GM19397 (cell line): ENCODE measurements at regions not wholly inside any gene's neighbourhood (a gene's known extent, or its start where the extent isn't known, plus 50 kb on each side); places are given as distances from the start of the nearest gene placed in this dataset.
"Not testable (repeated sequence)": the region's sequence is repeated elsewhere in the genome, so short reads cannot be mapped to it uniquely, and the experiment has no call there.

ENCODE experiments used
- ATAC-seq: cut with Tn5 transposase; IDR thresholded peaks from one replicate; pipeline ENCODE4 v1.9.1; 2021; ENCODE audit warnings: mild to moderate bottlenecking, moderate library complexity; ENCODE audit not compliant: unreplicated experiment

DNA sequence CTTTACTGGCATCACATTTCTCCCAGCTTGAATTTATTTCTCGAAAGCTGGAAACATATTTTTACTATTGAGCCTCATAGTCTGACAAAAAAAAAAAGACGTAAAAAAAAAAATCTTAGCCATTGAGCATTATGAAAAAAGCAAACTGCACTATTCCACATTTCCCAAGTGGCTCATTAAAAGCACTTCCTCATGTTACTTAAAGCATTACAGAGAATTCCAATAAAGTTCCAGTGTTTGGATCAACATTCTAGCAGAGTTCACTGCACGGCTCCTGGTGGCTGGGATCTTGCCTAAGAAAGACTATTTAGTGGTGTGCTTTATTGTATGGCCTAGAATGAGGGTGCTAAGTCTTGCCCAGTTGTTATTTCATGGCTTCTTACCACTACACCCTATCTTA lies 476.2 kb downstream of the PPARGC1A start:
- ATAC-seq = no peak

DNA sequence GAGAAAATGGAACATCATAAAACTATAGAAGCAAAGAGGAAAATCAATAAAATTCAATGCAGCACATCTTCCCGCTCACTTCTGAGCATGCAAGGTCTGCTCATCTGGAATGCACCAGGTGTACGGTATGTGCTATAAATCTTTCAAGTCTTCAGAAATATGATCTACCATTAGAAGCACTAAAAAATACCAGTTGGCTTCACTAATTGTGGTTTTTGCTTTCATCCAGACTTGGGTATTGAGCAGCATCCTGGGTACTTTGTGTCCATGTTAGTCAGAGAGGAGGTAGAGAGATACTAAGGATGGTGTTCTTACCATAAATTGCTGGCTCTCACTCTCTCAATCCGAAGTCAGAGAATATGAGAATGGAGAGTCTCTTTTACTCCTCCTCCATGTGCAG lies 477.1 kb downstream of the PPARGC1A start:
- no peak for ATAC-seq

DNA sequence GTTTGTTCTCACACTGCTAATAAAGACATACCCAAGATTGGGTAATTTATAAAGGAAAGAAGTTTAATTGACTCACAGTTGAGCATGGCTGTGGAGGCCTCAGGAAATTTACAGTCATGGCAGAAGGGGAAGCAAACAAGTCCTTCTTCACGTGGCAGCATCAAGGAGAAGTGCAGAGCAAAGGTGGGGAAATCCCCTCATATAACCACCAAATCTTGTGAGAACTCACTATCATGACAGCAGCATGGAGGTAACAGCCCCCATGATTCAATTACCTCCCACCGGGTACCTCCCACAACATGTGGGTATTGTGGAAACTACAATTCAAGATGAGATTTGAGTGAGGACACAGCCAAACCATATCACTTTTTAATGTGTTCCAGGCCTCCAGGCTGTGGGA lies 480.9 kb downstream of the PPARGC1A start:
- ATAC-seq = not testable (repeated sequence)

DNA sequence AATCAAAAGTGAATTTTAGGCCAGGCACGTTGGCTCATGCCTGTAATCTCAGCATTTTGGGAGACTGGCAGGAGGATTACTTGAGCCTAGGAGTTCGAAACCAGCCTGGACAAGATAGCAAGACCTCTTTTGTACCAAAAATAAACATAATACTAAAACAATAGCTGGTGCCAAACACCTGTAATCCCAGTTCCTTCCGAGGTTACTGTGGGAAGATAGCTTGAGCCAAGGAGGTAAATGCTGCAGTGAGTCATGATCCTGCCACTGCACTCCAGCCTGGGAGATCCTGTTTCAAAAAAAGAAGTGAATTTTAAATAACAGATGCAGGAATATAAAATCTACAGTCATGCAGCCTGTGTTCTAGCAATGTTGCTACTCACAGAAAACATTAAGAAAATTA lies 488.3 kb downstream of the PPARGC1A start:
- ATAC-seq = no peak

DNA sequence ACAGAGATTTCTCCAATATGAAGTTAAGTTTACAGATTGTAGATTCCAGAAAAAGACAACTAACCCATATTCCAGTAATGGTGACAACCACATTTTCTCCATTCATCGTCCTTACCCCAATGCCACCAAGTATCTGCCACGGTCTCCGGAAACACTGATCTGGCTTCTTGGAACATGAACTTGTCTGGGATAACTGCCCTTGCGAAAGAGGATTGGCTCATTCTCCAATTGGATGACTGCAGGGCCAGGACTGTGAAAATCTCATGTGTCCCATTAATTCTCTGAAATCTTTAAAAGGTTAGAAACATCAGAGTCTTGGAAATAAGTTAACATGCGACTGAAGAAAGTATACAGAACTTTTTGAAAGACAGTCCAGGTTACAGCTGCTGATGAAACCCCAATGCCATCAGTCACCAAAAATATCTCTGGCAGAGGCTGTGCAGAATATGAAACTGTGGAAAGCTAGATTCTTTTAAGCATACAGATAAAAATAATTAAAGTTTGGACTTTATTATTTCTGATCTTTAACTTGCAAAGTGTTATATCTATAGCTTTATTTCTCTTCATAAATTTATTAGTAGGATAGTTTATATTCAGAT lies 496.9 kb downstream of the PPARGC1A start:
- no peak for ATAC-seq

DNA sequence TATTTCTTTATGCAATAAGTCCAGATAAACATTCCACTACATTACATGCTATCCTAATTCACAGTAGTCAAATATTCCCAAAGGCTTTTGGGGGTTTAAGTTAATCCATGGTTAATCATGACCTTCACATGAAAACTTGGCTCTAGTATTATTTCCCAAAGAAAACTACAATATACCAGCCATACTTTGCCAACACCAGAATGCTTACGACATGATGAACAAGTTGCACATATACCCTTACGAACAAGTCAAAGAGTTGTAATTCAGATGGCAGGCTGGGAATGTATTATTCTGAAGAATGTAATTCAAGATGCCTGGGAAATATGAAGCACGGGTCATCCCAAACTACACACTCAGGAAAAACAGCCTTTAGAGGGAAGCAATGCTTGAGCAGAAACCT lies 499.6 kb downstream of the PPARGC1A start:
- ATAC-seq = no peak

DNA sequence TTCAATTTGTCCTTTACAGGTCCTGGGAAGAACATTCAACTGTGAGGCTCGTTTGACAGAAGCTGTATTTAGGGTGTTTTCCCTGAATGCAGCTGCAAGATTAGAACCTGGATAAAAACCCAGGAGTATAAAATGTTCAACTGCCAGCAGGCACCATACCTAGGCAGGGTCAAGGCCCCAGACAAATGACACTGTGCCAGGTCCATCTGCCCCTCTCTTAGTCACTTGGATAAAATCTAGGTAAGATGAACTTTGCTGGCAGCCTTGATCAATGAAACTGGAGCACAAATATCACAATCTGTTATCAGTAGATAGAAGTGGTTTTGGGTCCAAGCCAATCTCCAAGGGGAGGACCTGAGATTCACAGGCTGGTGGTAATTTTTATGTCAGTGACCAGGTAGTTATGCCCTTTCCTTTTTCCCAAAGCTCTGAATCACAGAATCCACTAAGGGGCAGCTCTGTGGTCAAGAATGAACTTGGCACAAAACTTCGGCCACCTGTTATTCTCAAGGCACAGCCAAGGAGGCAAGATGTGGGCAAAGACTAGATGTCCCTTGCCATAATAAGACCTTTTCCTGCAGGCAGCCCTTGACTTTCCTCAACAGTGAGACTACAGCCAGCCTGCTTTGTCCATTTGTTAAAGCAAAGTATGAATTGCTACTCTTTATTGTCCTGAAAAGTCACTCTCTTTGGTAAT lies 501.0 kb downstream of the PPARGC1A start:
- no peak for ATAC-seq

DNA sequence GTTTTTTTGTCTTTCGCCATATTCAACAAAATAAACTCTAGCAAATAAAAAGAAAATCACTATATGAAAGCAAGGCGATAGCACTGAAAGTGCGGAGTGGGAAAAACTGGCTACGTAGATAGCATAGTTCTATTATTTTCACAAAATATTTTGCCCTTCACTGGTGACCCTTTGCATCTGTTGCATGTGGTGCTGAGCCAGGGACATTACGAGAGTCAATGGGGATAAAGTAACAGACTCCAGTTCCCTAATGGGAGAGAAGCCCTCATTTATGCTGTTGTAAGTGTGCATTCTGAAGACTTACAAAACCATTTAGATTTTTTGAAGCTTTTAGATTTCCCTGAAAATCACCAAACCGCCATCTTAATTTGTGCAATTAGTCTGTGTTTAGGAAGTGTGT lies 501.6 kb downstream of the PPARGC1A start:
- ATAC-seq = no peak

DNA sequence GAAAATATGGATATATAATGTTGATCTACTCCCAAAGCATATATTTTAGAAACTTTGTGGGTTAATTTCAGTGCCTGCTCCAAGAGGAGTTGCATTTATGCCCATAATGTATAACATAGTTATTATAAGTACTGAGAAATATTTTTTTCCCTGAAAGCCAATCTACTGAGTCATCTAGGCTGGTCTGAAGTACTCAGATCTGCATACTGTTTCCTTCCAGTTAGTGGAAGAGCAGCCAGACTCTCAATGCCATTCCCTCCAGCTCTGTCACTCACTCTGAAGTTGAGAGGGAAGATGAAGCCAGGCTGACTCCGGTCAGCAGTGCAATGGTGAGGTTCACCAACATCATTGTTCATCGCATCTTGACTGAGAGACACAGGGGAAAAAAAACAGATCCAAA lies 505.1 kb downstream of the PPARGC1A start:
- ATAC-seq = no peak

DNA sequence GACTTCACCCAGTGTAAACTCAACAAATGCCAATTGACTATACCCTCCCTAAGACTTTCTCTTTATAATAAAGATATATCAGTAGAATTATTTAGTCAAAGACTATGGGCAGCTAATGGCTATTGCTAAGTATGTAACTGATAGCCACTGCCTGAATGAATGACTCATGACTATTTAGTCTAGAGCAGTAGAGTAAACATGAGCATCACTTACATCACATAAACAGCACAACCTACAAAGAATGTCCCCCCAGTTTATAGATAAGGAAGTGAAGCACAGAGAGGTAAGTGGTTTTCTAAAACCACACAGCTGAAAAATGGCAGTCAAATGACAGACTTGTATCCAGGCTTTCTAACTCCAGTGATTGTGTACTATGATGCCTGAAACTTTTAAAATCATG lies 507.0 kb downstream of the PPARGC1A start:
- no peak for ATAC-seq

DNA sequence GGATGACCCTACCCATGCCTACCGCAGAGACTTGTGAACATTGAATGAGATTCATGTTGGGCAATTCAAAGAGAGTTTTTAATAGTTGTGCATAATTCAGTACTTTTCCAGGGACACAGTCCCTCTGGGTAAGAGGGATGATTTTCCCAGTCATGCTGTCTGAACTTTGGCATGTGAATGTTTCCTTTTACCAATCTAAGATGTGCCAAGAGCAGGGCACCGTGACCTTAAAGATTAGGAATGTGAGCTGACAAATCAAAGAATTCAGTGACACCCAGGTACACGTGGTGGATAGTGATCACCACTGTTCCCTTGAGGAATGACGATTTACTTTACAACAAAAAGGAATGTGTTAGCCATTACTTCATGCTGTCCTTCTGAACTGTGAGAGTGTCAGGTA lies 515.6 kb downstream of the PPARGC1A start:
- ATAC-seq = no peak

DNA sequence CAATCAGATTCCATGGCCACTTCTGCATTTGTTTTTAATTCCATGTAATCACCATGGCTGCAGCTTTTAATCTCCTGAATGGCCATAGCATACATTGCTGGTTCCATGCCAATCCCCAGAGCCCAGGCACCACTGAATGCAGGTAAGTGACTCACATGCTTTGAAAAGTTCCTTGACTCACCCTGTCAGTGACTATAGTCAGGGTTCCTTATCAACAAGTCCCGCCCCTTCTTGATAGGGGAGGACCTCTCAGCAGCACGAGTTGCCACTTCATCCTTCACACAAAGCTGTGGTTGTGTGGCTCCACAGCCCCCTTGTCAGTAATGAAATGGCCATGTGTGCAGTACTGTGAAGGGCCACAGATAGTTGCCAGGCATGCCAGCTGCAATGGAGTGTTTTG lies 516.6 kb downstream of the PPARGC1A start:
- ATAC-seq = no peak

DNA sequence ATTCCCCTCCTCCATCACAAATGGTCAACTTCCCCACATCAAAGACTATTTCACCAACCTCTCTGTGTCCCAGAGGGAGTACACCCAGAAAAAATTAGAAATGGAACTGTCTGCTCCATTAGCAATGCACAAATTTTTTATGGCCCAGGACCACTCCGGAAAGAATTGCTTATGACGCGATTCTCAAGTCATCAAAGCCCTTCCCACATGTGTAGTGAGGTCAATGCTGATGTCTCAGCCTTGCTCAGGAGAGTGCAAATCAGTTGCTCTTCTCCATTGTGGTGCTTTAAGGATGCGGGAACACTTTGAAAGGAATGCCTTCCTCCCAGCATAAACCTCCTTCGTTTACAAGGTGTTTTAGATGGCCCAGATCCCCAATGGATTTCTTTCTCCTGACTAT lies 518.3 kb downstream of the PPARGC1A start:
- no peak for ATAC-seq

DNA sequence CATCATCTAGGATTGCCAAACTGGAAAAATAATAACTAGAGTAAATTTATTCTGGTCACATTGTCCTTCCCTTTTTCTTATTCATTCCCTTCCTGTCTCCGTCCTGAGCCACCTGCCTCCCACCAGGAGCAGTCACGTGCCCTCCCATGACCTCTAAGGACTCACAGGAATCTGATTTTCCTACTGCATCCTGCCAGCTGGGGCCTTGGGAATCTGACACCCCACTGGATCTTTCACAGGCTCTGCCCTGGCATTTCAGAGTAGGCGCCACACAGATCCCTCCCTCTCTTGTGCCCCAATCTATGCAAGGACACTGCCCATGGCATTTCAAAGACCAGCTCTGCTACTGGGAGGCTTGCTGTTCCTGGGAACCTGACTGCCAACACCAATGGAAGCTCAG lies 520.5 kb downstream of the PPARGC1A start:
- no peak for ATAC-seq

DNA sequence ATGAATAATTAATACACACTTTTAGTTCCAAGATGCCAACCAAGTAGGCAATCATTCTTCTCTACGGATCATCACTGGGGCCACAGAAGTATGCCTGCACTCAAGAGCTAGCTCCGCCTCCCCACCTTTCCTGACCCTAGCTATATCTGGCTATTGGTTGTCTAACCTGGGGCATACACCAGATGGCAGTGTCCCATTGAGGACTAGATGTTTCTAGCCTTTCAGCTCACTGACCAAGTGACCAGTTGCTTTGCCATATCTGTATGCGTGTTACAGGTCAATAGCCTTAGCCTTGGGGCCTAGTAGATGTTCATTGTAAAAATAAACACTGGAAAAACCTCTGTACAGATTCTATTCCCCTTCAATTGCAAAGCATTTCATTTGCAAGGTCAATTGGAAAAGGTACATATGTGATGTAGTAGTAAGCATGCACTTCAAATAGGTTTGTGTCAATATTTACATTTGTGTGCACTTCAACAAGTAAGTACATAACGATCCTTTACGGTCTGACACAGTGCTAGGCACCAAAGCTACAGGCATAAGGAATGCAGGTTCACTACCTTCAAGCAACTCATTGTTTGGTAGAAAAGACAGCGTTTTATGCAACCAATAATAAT lies 521.7 kb downstream of the PPARGC1A start:
- no peak for ATAC-seq

DNA sequence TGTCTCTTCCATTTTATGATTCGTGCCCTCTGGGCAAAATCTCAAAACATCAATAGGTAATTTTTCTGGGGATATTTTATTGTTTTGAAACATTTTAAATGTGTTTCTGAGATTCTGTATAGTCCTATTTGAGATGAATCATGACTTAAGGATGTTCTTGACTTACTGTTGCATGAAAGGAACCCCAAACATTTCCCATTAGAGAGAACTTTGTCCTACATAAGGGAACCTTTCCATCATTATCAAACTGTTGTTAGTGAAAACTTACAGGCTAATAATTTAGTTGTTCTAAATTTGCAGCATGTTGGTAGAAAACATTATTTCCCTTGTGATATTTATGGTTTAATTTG lies 523.3 kb downstream of the PPARGC1A start:
- ATAC-seq = no peak

DNA sequence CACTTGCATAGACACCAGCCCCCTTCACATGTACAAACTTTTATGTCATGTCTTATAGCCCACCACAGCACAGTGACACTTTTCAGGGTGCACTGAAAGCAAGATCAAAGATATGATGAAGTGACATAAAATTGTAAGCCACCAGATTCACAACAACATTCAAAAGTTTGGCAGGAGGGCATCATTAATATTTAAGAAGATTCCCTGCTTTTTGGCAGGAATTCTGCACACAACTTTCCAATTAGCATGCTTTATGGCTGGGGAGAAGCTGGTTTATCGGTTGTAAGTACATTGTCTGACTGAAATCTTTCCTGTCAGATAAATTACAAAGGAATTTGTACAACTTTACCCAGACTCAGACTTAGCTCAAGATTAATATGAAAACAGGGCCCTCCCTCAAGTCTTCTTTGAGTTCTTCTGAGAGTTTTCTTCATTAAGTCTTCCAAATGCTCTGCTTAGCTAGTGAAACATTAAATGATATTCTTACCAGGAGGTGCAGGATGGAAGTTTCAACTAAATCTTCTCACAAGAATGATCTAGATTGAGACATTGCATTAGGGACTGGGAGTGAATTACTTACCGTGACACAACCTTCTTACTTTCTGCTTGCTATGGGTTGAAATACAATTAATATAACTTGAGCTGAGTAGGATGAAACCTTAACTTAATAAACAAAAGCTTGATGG lies 523.8 kb downstream of the PPARGC1A start:
- no peak for ATAC-seq

DNA sequence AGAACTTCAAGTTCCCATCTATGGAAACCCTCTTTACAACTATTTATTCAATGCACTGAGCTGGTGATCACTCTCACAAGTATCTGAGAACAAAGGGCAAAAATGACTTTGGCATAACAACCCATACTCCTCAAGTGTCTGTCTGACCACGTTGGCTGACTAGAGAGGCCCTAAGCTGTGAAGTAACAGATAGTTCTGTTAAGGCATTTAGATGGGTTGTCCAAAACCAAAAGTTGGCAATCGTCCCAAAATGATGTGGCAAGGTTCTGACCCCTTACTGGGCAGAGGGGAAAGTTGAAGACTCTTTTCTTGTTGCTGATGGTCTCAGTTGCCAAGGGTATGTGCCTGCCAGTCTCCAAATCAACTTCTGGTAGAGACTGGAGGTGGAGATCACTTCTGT lies 524.8 kb downstream of the PPARGC1A start:
- ATAC-seq = no peak

DNA sequence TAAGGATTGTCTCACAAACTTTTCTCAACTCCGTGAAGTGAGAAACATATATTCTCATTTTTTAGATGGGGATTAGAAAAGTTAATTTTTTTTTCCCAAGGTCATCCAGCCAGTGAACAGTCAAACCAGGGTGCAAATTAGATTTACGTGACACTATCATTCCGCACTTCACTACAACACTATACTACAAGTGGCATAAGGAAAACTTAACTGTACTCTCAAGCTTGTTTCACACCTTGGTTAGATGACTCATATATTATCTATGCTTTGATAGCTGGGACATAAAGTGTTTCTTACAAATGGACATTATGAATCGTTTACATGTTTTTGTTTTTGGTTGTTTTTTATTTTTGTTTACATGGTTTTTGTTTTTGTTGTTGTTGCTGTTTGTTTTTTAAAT lies 525.7 kb downstream of the PPARGC1A start:
- no peak for ATAC-seq

DNA sequence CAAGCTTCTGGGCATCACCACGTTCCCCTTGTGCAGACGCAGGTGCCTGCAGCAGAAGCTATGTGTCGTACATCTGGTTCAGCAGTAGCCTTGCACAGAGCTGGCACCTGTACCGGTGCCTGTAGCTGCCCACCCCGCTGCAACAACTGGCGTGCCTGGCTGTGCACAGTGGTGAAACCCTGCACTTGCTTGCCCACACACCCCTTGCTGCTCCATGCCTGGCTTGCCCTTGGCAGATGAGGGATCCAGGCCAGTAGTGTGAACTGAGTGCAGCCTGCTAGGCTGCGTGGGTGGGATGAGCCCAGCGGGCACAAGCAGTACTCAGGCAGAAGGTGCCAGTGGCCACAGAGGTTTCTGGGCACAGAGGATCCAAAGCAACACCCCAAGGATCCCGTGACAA lies 528.4 kb downstream of the PPARGC1A start:
- ATAC-seq = no peak

DNA sequence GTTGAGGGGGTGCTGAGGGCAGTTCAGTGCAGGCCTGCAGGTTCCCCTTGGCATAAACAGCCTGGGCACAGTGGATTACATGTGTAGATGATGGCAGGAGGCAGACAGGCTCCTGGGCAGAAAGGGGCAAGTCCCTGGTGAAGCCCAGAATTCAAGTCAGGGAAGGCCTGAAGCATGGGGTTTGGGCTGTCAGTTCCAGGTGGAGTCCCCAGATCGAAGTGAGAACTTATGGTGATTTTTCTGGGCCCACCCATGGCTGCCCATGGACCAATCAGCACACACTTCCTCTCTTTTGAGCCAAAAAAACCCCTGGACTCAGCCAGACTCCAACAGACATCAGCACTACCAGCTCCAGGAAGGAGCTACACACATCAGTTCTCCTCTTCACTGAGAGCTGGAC lies 529.1 kb downstream of the PPARGC1A start:
- no peak for ATAC-seq

DNA sequence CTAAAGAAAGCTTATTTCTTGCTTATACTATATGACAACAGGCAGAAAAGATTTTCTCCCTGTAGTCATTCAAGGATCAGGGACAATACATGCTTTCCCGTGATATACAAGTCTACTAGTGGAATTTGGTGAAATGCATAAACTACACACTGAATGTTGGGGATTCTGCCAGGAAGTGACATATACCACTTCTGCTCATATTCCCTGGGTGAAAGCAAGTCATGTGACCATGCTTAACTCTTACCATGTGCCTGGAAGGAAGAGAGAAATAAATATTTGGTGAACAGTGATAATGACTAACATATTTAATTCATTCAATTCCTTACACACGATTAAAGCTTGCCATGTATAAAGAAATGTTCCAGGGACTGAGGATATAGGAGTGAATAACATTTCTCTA lies 534.6 kb downstream of the PPARGC1A start:
- ATAC-seq = no peak
